ENCODE measurements at regions not wholly inside any gene's neighbourhood (a gene's known extent, or its start where the extent isn't known, plus 50 kb on each side); places are given as distances from the start of the nearest gene placed in this dataset.

GRCh38 chr20:24727795-24728194, 221.3 kb upstream of the CST7 start:
- Histone ChIP-seq H3K9me3 (ENCODE audit: low read length) (no peaks in the 10 kb centered on the region), H3K4me1 (ENCODE audit: insufficient read depth, low read length) (no peaks in the 10 kb centered on the region), H3K27ac (ENCODE audit: low read depth, low read length) (no peak overlapping the region), H3K27me3 (ENCODE audit: insufficient read depth, low read length, poor library complexity, severe bottlenecking) (no peaks in the 10 kb centered on the region), H3K36me3 (ENCODE audit: insufficient read depth, low read length) (no peaks in the 10 kb centered on the region), H3K4me3 (ENCODE audit: low read length) (no peak overlapping the region)
- H3K9me3 Mint-ChIP-seq = no peaks in the 10 kb centered on the region
- no peak overlapping the region for H3K4me3 Mint-ChIP-seq
- H3K27me3 Mint-ChIP-seq = peaks cover 16 to 18% of the 10 kb centered on the region in 2 donors
- H3K36me3 Mint-ChIP-seq = no peaks in the 10 kb centered on the region
- CTCF ChIA-PET = no interaction called here
- no peak overlapping the region for H3K27ac Mint-ChIP-seq
- no peak for DNase-seq
- POLR2A ChIA-PET = no interaction called here
- H3K4me1 Mint-ChIP-seq = peaks cover 0 to 2% (median 0%) of the 10 kb centered on the region in 3 donors

GRCh38 chr20:24729896-24730605, 219.0 kb upstream of the CST7 start:
- Mint-ChIP-seq H3K27me3 (peaks cover 2 to 4% of the 10 kb centered on the region in 2 donors), H3K27ac (no peak overlapping the region), H3K36me3 (no peaks in the 10 kb centered on the region), H3K4me3 (no peak overlapping the region), H3K4me1 (no peaks in the 10 kb centered on the region), H3K9me3 (no peaks in the 10 kb centered on the region)
- H3K27me3 ChIP-seq (ENCODE audit: insufficient read depth, low read length, poor library complexity, severe bottlenecking) = no peaks in the 10 kb centered on the region
- H3K9me3 ChIP-seq (ENCODE audit: low read length) = no peaks in the 10 kb centered on the region
- no peaks in the 10 kb centered on the region for H3K4me1 ChIP-seq (ENCODE audit: insufficient read depth, low read length)
- ChIA-PET CTCF (no interaction called here), POLR2A (no interaction called here)
- no peak overlapping the region for H3K4me3 ChIP-seq (ENCODE audit: low read length)
- H3K36me3 ChIP-seq (ENCODE audit: insufficient read depth, low read length) = no peaks in the 10 kb centered on the region
- DNase-seq = no peak
- H3K27ac ChIP-seq (ENCODE audit: low read depth, low read length) = no peak overlapping the region

DNA sequence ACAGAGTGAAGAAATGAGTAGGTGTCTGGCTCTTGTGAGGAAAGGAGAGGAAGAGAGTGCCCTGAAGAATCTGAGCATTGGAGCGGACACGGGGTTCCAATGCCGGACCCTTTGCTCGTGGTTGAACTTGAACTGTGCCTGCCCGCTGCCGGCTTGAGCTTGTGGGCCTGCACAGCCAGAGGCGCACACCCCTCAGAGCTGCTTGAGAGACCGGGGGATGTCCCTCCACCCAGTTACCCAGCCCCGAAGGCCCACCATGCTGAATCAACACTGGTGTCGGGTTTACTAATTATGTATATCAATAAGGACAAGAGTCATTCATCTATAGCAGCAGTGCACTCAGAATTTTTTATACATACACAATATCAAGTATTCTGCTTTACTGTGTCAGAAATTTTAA, 218.3 kb upstream of the CST7 start:
- H3K4me3 ChIP-seq (ENCODE audit: low read length) = no peak overlapping the region
- ChIA-PET POLR2A (no interaction called here), CTCF (no interaction called here)
- H3K4me3 Mint-ChIP-seq = no peak overlapping the region
- H3K27ac Mint-ChIP-seq = no peak overlapping the region
- H3K36me3 ChIP-seq (ENCODE audit: insufficient read depth, low read length) = no peaks in the 10 kb centered on the region
- no peaks in the 10 kb centered on the region for H3K9me3 Mint-ChIP-seq
- no peaks in the 10 kb centered on the region for H3K4me1 ChIP-seq (ENCODE audit: insufficient read depth, low read length)
- no peaks in the 10 kb centered on the region for H3K4me1 Mint-ChIP-seq
- no peaks in the 10 kb centered on the region for H3K36me3 Mint-ChIP-seq
- no peaks in the 10 kb centered on the region for H3K27me3 Mint-ChIP-seq
- H3K9me3 ChIP-seq (ENCODE audit: low read length) = no peaks in the 10 kb centered on the region
- no peaks in the 10 kb centered on the region for H3K27me3 ChIP-seq (ENCODE audit: insufficient read depth, low read length, poor library complexity, severe bottlenecking)
- DNase-seq = no peak
- no peak overlapping the region for H3K27ac ChIP-seq (ENCODE audit: low read depth, low read length)

DNA sequence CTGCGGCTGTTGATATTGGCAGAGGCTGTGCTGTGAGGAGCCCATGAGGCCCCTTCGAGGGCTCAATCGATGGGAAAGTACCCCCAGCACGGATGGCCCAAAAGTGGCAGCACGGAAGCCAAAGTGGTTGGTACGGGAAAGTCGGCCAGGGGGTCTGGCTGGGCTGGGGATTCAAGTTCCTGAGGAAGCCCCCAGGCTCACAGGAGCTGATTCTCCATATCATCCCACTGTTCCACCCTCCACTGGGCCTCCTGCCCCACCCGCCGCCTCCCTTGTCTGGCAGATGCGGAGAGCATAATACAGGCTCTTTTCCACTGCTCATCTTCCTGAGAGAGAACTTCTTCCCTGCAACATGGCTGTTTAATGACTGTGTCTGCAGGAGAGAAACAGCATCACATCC, 217.8 kb upstream of the CST7 start:
- CTCF ChIA-PET = no interaction called here
- H3K4me3 ChIP-seq (ENCODE audit: low read length) = no peak overlapping the region
- H3K27ac Mint-ChIP-seq = no peak overlapping the region
- H3K9me3 ChIP-seq (ENCODE audit: low read length) = no peaks in the 10 kb centered on the region
- H3K36me3 ChIP-seq (ENCODE audit: insufficient read depth, low read length) = no peaks in the 10 kb centered on the region
- no peaks in the 10 kb centered on the region for H3K27me3 Mint-ChIP-seq
- no peaks in the 10 kb centered on the region for H3K27me3 ChIP-seq (ENCODE audit: insufficient read depth, low read length, poor library complexity, severe bottlenecking)
- DNase-seq = no peak
- POLR2A ChIA-PET = no interaction called here
- no peak overlapping the region for H3K27ac ChIP-seq (ENCODE audit: low read depth, low read length)
- H3K4me3 Mint-ChIP-seq = no peak overlapping the region
- no peaks in the 10 kb centered on the region for H3K4me1 Mint-ChIP-seq
- H3K36me3 Mint-ChIP-seq = no peaks in the 10 kb centered on the region
- no peaks in the 10 kb centered on the region for H3K4me1 ChIP-seq (ENCODE audit: insufficient read depth, low read length)
- H3K9me3 Mint-ChIP-seq = no peaks in the 10 kb centered on the region

DNA sequence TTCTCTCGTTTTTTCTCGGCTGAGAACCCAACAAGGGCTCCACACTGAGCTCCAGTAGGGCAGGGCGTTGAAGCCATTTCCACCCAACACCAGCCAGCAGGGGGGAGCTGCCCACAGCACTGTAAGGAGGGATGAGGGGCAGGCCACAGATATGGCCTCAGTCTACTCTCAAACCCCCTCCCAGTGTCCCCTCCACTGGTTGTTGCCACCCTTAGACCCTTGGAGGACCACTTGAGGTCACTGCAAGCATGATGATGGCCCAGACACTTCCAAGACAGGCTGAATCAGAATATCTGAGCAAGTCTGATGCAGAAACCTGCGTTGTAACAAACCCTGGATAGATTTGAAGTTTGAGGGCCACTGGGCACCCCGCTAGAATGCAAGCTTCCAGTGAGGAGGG, 217.0 kb upstream of the CST7 start:
- no peaks in the 10 kb centered on the region for H3K9me3 Mint-ChIP-seq
- H3K36me3 Mint-ChIP-seq = no peaks in the 10 kb centered on the region
- Histone ChIP-seq H3K36me3 (ENCODE audit: insufficient read depth, low read length) (no peaks in the 10 kb centered on the region), H3K27ac (ENCODE audit: low read depth, low read length) (no peak overlapping the region), H3K27me3 (ENCODE audit: insufficient read depth, low read length, poor library complexity, severe bottlenecking) (no peaks in the 10 kb centered on the region), H3K4me3 (ENCODE audit: low read length) (no peak overlapping the region), H3K9me3 (ENCODE audit: low read length) (no peaks in the 10 kb centered on the region), H3K4me1 (ENCODE audit: insufficient read depth, low read length) (no peaks in the 10 kb centered on the region)
- no peak for DNase-seq
- H3K4me3 Mint-ChIP-seq = no peak overlapping the region
- no peaks in the 10 kb centered on the region for H3K27me3 Mint-ChIP-seq
- POLR2A ChIA-PET = no interaction called here
- no peak overlapping the region for H3K27ac Mint-ChIP-seq
- CTCF ChIA-PET = no interaction called here
- no peaks in the 10 kb centered on the region for H3K4me1 Mint-ChIP-seq

DNA sequence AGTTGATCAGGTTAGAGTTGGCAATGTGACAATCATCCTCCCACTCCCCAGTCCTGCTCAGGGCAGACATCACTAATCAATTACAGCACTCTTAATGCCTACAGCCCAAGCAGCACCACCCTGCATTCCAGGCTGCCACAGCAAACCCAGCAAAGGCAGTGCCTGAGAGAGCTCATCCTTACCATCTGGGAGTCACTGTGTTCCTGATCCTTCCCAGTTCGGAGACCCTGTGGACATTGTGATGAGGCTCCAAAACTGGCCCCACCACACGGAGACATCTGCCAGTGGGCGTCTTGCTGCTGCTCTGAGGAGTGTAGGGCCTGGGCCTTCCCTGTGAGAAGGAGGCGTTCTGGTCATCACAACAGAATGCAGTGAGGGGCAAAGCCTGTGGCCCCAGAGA, 216.5 kb upstream of the CST7 start:
- H3K4me1 ChIP-seq (ENCODE audit: insufficient read depth, low read length) = no peaks in the 10 kb centered on the region
- Mint-ChIP-seq H3K4me3 (no peak overlapping the region), H3K9me3 (no peaks in the 10 kb centered on the region), H3K27ac (no peak overlapping the region), H3K36me3 (no peaks in the 10 kb centered on the region), H3K27me3 (no peaks in the 10 kb centered on the region), H3K4me1 (no peaks in the 10 kb centered on the region)
- DNase-seq = no peak
- no peak overlapping the region for H3K27ac ChIP-seq (ENCODE audit: low read depth, low read length)
- no peak overlapping the region for H3K4me3 ChIP-seq (ENCODE audit: low read length)
- no peaks in the 10 kb centered on the region for H3K27me3 ChIP-seq (ENCODE audit: insufficient read depth, low read length, poor library complexity, severe bottlenecking)
- no peaks in the 10 kb centered on the region for H3K36me3 ChIP-seq (ENCODE audit: insufficient read depth, low read length)
- no peaks in the 10 kb centered on the region for H3K9me3 ChIP-seq (ENCODE audit: low read length)
- ChIA-PET CTCF (no interaction called here), POLR2A (no interaction called here)

DNA sequence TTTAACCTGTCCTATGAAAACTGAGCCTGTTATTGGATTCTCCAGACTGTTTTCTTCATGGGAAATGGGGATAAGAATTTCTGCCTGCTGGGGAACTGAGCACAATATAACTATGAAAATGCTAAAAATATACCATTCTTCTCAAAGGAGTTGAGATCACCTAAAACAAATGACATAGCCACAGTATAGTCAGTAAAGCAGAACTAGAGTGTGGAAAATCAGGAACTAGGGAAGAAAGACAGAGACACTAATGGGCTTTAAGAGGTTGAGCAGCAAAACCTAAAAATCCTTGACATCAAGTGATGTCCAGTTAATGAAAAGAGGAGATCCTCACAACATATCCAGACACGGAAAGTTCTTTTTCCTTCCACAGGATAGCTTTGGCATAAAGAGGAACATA, 215.7 kb upstream of the CST7 start:
- Mint-ChIP-seq H3K4me3 (no peak overlapping the region), H3K36me3 (no peaks in the 10 kb centered on the region), H3K27ac (no peak overlapping the region), H3K27me3 (no peaks in the 10 kb centered on the region), H3K9me3 (no peaks in the 10 kb centered on the region), H3K4me1 (no peaks in the 10 kb centered on the region)
- Histone ChIP-seq H3K36me3 (ENCODE audit: insufficient read depth, low read length) (no peaks in the 10 kb centered on the region), H3K4me3 (ENCODE audit: low read length) (no peak overlapping the region), H3K4me1 (ENCODE audit: insufficient read depth, low read length) (no peaks in the 10 kb centered on the region), H3K27me3 (ENCODE audit: insufficient read depth, low read length, poor library complexity, severe bottlenecking) (no peaks in the 10 kb centered on the region), H3K9me3 (ENCODE audit: low read length) (no peaks in the 10 kb centered on the region), H3K27ac (ENCODE audit: low read depth, low read length) (no peak overlapping the region)
- DNase-seq = no peak
- POLR2A ChIA-PET = no interaction called here
- CTCF ChIA-PET = no interaction called here

- Mint-ChIP-seq H3K27me3 (no peaks in the 10 kb centered on the region), H3K27ac (no peak overlapping the region), H3K4me3 (no peak overlapping the region), H3K36me3 (no peaks in the 10 kb centered on the region), H3K4me1 (peaks cover 4 to 5% (median 4%) of the 10 kb centered on the region in 3 donors), H3K9me3 (no peaks in the 10 kb centered on the region)
- H3K27ac ChIP-seq (ENCODE audit: low read depth, low read length) = no peak overlapping the region
- DNase-seq = no peak
- no peak overlapping the region for H3K4me3 ChIP-seq (ENCODE audit: low read length)
- H3K36me3 ChIP-seq (ENCODE audit: insufficient read depth, low read length) = no peaks in the 10 kb centered on the region
- H3K9me3 ChIP-seq (ENCODE audit: low read length) = no peaks in the 10 kb centered on the region
- ChIA-PET CTCF (no interaction called here), POLR2A (no interaction called here)
- H3K27me3 ChIP-seq (ENCODE audit: insufficient read depth, low read length, poor library complexity, severe bottlenecking) = no peaks in the 10 kb centered on the region
- H3K4me1 ChIP-seq (ENCODE audit: insufficient read depth, low read length) = no peaks in the 10 kb centered on the region
These were observed 214.9 kb upstream of the CST7 start for GRCh38 chr20:24734139-24734538.

DNA sequence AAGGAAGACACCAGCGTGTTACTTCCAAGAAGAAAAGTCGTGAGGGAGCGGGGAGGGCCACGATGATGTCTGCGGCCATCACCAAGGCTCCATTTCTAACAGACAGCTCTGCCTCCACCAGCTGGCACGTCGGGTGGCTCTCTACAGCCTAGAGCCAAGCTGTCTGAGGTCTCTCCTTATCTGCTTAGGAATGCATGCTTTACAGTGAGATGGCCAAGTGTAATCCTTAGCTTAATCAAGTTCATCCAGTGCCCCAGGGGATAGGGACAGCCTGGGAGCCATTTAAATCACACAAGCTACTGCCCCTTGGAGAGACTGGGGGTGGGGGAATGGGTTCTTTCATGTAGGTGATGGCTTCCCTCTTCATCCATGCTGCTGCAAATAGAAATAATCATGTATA, 213.8 kb upstream of the CST7 start:
- Histone ChIP-seq H3K27me3 (ENCODE audit: insufficient read depth, low read length, poor library complexity, severe bottlenecking) (no peaks in the 10 kb centered on the region), H3K9me3 (ENCODE audit: low read length) (no peaks in the 10 kb centered on the region), H3K4me1 (ENCODE audit: insufficient read depth, low read length) (peaks cover 6% of the 10 kb centered on the region), H3K4me3 (ENCODE audit: low read length) (no peak overlapping the region), H3K36me3 (ENCODE audit: insufficient read depth, low read length) (no peaks in the 10 kb centered on the region), H3K27ac (ENCODE audit: low read depth, low read length) (no peak overlapping the region)
- CTCF ChIA-PET = no interaction called here
- DNase-seq = no peak
- no peaks in the 10 kb centered on the region for H3K36me3 Mint-ChIP-seq
- POLR2A ChIA-PET = no interaction called here
- H3K4me3 Mint-ChIP-seq = no peak overlapping the region
- peaks cover 11 to 15% (median 14%) of the 10 kb centered on the region in 3 donors for H3K4me1 Mint-ChIP-seq
- no peak overlapping the region for H3K27ac Mint-ChIP-seq
- no peaks in the 10 kb centered on the region for H3K27me3 Mint-ChIP-seq
- no peaks in the 10 kb centered on the region for H3K9me3 Mint-ChIP-seq
